ENCODE measurements at regions not wholly inside any gene's neighbourhood (a gene's known extent, or its start where the extent isn't known, plus 50 kb on each side); places are given as distances from the start of the nearest gene placed in this dataset.

GRCh38 chr14:30340495-30340894 lies 218.5 kb upstream of the G2E3 start:
- no peak for TF ChIP-seq CTCF (IDR thresholded peaks at IDR 0.05)
- TF ChIP-seq POLR2A (IDR thresholded peaks at IDR 0.05), result no peak
- TF ChIP-seq POLR2AphosphoS5 (IDR thresholded peaks at IDR 0.05), result no peak

Data from breast epithelium (tissue), 3 donors.